ENCODE measurements at regions not wholly inside any gene's neighbourhood (a gene's known extent, or its start where the extent isn't known, plus 50 kb on each side); places are given as distances from the start of the nearest gene placed in this dataset.

- ChIA-PET POLR2A (no interaction called here), RAD21 (ENCODE audit: unreplicated experiment) (no interaction called here), CTCF (no interaction called here), SMC1A (ENCODE audit: uncharacterized antibody, unreplicated experiment) (no interaction called here)
- no TSS peak for BruUV-seq (replicated peaks)
- intact Hi-C loops (cut with micrococcal nuclease; ENCODE audit: unreplicated experiment): no loop called here
- ATAC-seq (no peak), FAIRE-seq (no peak), DNase-seq (ENCODE audit: low read depth, low spot score) (no peak)
- no peak overlapping the region for H3K4me2 ChIP-seq (ENCODE audit: control insufficient read depth, insufficient read depth)
- H3K27me3 ChIP-seq (replicated peaks in 1 of 2; ENCODE audit: control insufficient read depth in 2 of 2, insufficient read depth in 2 of 2, low read length in 1 of 2): no peaks in the 10 kb centered on the region; a peak in 2 of 4 replicates
- in situ Hi-C loops (cut with MboI): no loop called here
- no peak overlapping the region for H3K27ac ChIP-seq (ENCODE audit: control insufficient read depth, insufficient read depth)
- H3K9me3 ChIP-seq (replicated peaks; ENCODE audit: control insufficient read depth, insufficient read depth, low read length): peaks cover 6% of the 10 kb centered on the region; the same call in 2 of the 3 replicates
- no peaks in the 10 kb centered on the region for H3K36me3 ChIP-seq (ENCODE audit: control insufficient read depth in 2 of 2, insufficient read depth in 2 of 2, low read length in 1 of 2)
- H3K79me2 ChIP-seq (ENCODE audit: control insufficient read depth, insufficient read depth, low read length): no peaks in the 10 kb centered on the region
- H3K4me3 ChIP-seq: no peak overlapping the region
- H3K9ac ChIP-seq (ENCODE audit: control insufficient read depth, insufficient read depth, low read length): no peak overlapping the region
- no peaks in the 10 kb centered on the region for H3K4me1 ChIP-seq (ENCODE audit: control insufficient read depth, insufficient read depth, low read length)
- H2AFZ ChIP-seq (ENCODE audit: control insufficient read depth, low read depth, low read length): no peak overlapping the region
- H4K20me1 ChIP-seq (ENCODE audit: control insufficient read depth, insufficient read depth): no peaks in the 10 kb centered on the region
- no peak for TF ChIP-seq KAT2A (conservative IDR thresholded peaks at IDR 0.05; ENCODE audit: control insufficient read depth, low read depth, low read length)
- no peak for TF ChIP-seq BMI1 (IDR thresholded peaks at IDR 0.05; ENCODE audit: borderline replicate concordance)
- TF ChIP-seq, protein P1, sequence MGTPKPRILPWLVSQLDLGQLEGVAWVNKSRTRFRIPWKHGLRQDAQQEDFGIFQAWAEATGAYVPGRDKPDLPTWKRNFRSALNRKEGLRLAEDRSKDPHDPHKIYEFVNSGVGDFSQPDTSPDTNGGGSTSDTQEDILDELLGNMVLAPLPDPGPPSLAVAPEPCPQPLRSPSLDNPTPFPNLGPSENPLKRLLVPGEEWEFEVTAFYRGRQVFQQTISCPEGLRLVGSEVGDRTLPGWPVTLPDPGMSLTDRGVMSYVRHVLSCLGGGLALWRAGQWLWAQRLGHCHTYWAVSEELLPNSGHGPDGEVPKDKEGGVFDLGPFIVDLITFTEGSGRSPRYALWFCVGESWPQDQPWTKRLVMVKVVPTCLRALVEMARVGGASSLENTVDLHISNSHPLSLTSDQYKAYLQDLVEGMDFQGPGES (IDR thresholded peaks at IDR 0.05): no peak
- no peak for TF ChIP-seq TCF12 (IDR thresholded peaks at IDR 0.05; ENCODE audit: low read depth, low read length)
- no peak for TF ChIP-seq SIX5 (IDR thresholded peaks at IDR 0.05; ENCODE audit: low read depth, low read length, severe bottlenecking)
- TF ChIP-seq IKZF2 (IDR thresholded peaks at IDR 0.05): no peak
- WGBS (ENCODE audit: insufficient coverage, insufficient replicate concordance, low lambda C conversion rate, missing lambda C conversion rate): 53% methylated on average over 3 of the region's 3 CpGs
Measured at GRCh38 chr3:13178107-13178506, 104.9 kb upstream of the IQSEC1 start.

DNA sequence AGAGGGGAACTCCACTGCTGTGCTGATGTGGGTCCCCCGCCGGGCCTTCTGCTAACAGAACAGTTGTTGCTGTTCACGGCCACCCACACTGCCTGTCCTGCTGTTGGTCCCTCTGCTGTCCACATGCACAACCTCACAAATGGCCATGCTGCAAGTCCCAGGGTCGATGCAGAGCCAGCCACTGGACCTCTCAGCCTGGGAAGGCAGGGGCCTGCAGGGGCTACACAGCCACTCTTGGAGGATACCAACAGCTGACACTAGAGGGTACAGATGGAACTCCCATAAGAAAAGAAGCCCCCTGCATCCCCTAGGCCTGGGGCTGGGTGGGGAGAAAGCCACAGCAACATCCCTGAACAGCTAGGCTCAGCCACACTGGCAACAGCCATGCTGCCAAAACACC lies 104.4 kb upstream of the IQSEC1 start:
- RAD21 ChIA-PET (ENCODE audit: unreplicated experiment): no interaction called here
- Histone ChIP-seq H3K9me3 (replicated peaks; ENCODE audit: control insufficient read depth, insufficient read depth, low read length) (peaks cover 6% of the 10 kb centered on the region; the same call in 2 of the 3 replicates), H3K4me3 (no peak overlapping the region), H3K27ac (ENCODE audit: control insufficient read depth, insufficient read depth) (no peak overlapping the region), H3K79me2 (ENCODE audit: control insufficient read depth, insufficient read depth, low read length) (no peaks in the 10 kb centered on the region), H3K36me3 (ENCODE audit: control insufficient read depth in 2 of 2, insufficient read depth in 2 of 2, low read length in 1 of 2) (no peaks in the 10 kb centered on the region), H3K9ac (ENCODE audit: control insufficient read depth, insufficient read depth, low read length) (no peak overlapping the region), H3K27me3 (replicated peaks in 1 of 2; ENCODE audit: control insufficient read depth in 2 of 2, insufficient read depth in 2 of 2, low read length in 1 of 2) (no peaks in the 10 kb centered on the region; a peak in 2 of 4 replicates), H3K4me1 (ENCODE audit: control insufficient read depth, insufficient read depth, low read length) (no peaks in the 10 kb centered on the region), H3K4me2 (ENCODE audit: control insufficient read depth, insufficient read depth) (no peak overlapping the region), H2AFZ (ENCODE audit: control insufficient read depth, low read depth, low read length) (no peak overlapping the region), H4K20me1 (ENCODE audit: control insufficient read depth, insufficient read depth) (no peaks in the 10 kb centered on the region)
- ATAC-seq (no peak), DNase-seq (ENCODE audit: low read depth, low spot score) (no peak), FAIRE-seq (no peak)
- POLR2A ChIA-PET: no interaction called here
- in situ Hi-C loops (cut with MboI): no loop called here
- CTCF ChIA-PET: interaction anchor here (1.4 kb wide), 1 partner anchor 85 kb away, joined by 5 read pairs; no protein-coding TSS in a partner anchor
- no TSS peak for BruUV-seq (replicated peaks)
- 42% methylated on average over 4 of the region's 4 CpGs for WGBS (ENCODE audit: insufficient coverage, insufficient replicate concordance, low lambda C conversion rate, missing lambda C conversion rate)
- SMC1A ChIA-PET (ENCODE audit: uncharacterized antibody, unreplicated experiment): no interaction called here
- intact Hi-C loops (cut with micrococcal nuclease; ENCODE audit: unreplicated experiment): no loop called here
- TF ChIP-seq, protein P1 (IDR thresholded peaks at IDR 0.05): no peak
- no peak for TF ChIP-seq TCF7 (IDR thresholded peaks at IDR 0.05; ENCODE audit: borderline replicate concordance)
- TF ChIP-seq RFX5 (IDR thresholded peaks at IDR 0.05; ENCODE audit: low read depth, low read length): no peak
- TF ChIP-seq E2F8 (IDR thresholded peaks at IDR 0.05; ENCODE audit: low read depth, partially characterized antibody): no peak
- no peak for TF ChIP-seq KDM1A (IDR thresholded peaks at IDR 0.05; ENCODE audit: borderline replicate concordance)
- no peak for TF ChIP-seq MTA3 (IDR thresholded peaks at IDR 0.05; ENCODE audit: borderline replicate concordance, low read length)
- no peak for TF ChIP-seq MTA2 (IDR thresholded peaks at IDR 0.05; ENCODE audit: low read depth)
- no peak for TF ChIP-seq KLF5 (IDR thresholded peaks at IDR 0.05; ENCODE audit: partially characterized antibody)
- TF ChIP-seq KAT2A (conservative IDR thresholded peaks at IDR 0.05; ENCODE audit: control insufficient read depth, low read depth, low read length): no peak
- no peak for TF ChIP-seq JUND (IDR thresholded peaks at IDR 0.05; ENCODE audit: low read depth, low read length)
- no peak for TF ChIP-seq LARP7 (IDR thresholded peaks at IDR 0.05)
